HCT116 (cell line): ENCODE measurements at regions not wholly inside any gene's neighbourhood (a gene's known extent, or its start where the extent isn't known, plus 50 kb on each side); places are given as distances from the start of the nearest gene placed in this dataset.

Experiments
- ATAC-seq: fragments of 200-7000 bp; cut with Tn5 transposase; 2 replicates; pipeline ENCODE4 v1.9.1; 2020; ENCODE audit warnings: mild to moderate bottlenecking, moderate library complexity
- BruUV-seq: library from RNA; stranded (reverse); fragments of 400-500 nt; replicated peaks from 2 replicates; lab custom pipeline; 2021; lab: Mats Ljungman, UMichigan
- CTCF ChIA-PET: fragments of 300-600 bp; sonication (Branson Sonifier 250); formaldehyde crosslinking; loops from one replicate; lab custom pipeline; 2021; ENCODE audit warnings: antibody characterized with exemption; lab: Charles Lee
- POLR2A ChIA-PET: fragments of 300-600, 350-600 bp; sonication (Branson Sonifier 250); formaldehyde crosslinking; loops from one replicate; lab custom pipeline; 2021; ENCODE audit warnings: antibody characterized with exemption; lab: Charles Lee
- RAD21 ChIA-PET, 2 experiments: fragments of 300-600 bp; sonication (Branson Sonifier 250); formaldehyde crosslinking; loops; one replicate each; lab custom pipeline; 2023; ENCODE audit warnings: low total read pairs in 2 of 2; ENCODE audit not compliant: uncharacterized antibody in 2 of 2, unreplicated experiment in 2 of 2, low non-redundant PET in 1 of 2; lab: Charles Lee
- DNase-seq: peaks from one replicate; pipeline ENCODE4 v3.0.0-alpha.2; 2010; ENCODE audit warnings: low read depth, low spot score
- H2AFZ ChIP-seq: fragments of 200-600 bp; shearing (Covaris generic), sonication (generic); 2 replicates; pipeline ENCODE4 v1.6.1; 2017; ENCODE audit warnings: low read depth, mixed run types, mixed read lengths, antibody characterized with exemption, low read length; ENCODE audit not compliant: poor library complexity, severe bottlenecking
- H3K27ac ChIP-seq: 2 replicates; pipeline ENCODE4 v1.5.1; 2012; ENCODE audit warnings: low read depth, low read length
- H3K27me3 ChIP-seq: fragments of 200-600 bp; sonication (generic); 2 replicates; pipeline ENCODE4 v1.6.1; 2016; ENCODE audit warnings: mixed run types, low read length, mixed read lengths; ENCODE audit not compliant: insufficient read depth
- H3K36me3 ChIP-seq, 2 experiments: fragments of 200-500 bp in 1 of 2; fragments of 200-600 bp in 1 of 2; sonication (Bioruptor generic) in 1 of 2; sonication (generic) in 1 of 2; 2 replicates each; pipeline versions ENCODE4 v1.5.1 to v1.6.1; 2014 to 2016; ENCODE audit warnings: low read length in 2 of 2, inconsistent platforms in 1 of 2, mixed read lengths in 1 of 2, mixed run types in 1 of 2; ENCODE audit not compliant: insufficient read depth in 2 of 2, control insufficient read depth in 1 of 2
- H3K4me1 ChIP-seq, 2 experiments: fragments of 200-600 bp in 1 of 2; sonication (generic) in 1 of 2; 2 replicates each; pipeline versions ENCODE4 v1.5.1 to v1.6.1; 2012 to 2017; ENCODE audit warnings: low read length in 2 of 2, inconsistent platforms in 1 of 2, mild to moderate bottlenecking in 1 of 2, mixed read lengths in 1 of 2, mixed run types in 1 of 2, moderate library complexity in 1 of 2; ENCODE audit not compliant: insufficient read depth in 2 of 2, control insufficient read depth in 1 of 2
- H3K4me2 ChIP-seq: fragments of 200-600 bp; sonication (generic); 2 replicates; pipeline ENCODE4 v1.6.1; 2017; ENCODE audit warnings: mixed run types, low read length, mixed read lengths
- H3K4me3 ChIP-seq, 2 experiments: fragments of 200-600 bp in 1 of 2; sonication (generic) in 1 of 2; replicated peaks in 1 of 2; 2 replicates each; pipeline ENCODE4 v1.5.1; 2011 to 2016; ENCODE audit warnings: low read length in 2 of 2, control low read depth in 1 of 2, low read depth in 1 of 2, mild to moderate bottlenecking in 1 of 2, mixed read lengths in 1 of 2, mixed run types in 1 of 2
- H3K79me2 ChIP-seq: fragments of 200-600 bp; sonication (generic); 2 replicates; pipeline ENCODE4 v1.6.1; 2017; ENCODE audit warnings: mild to moderate bottlenecking, mixed run types, low read length, moderate library complexity, mixed read lengths; ENCODE audit not compliant: insufficient read depth
- H3K9ac ChIP-seq: fragments of 200-600 bp; sonication (generic); 2 replicates; pipeline ENCODE4 v1.6.1; 2016; ENCODE audit warnings: low read length, mixed read lengths
- H3K9me2 ChIP-seq: fragments of 200-600 bp; sonication (generic), shearing (Covaris generic); 2 replicates; pipeline ENCODE4 v1.6.1; 2017; ENCODE audit warnings: mixed run types, mild to moderate bottlenecking, moderate library complexity; ENCODE audit not compliant: insufficient read depth
- H3K9me3 ChIP-seq, 2 experiments: fragments of 200-500 bp in 1 of 2; fragments of 200-600 bp in 1 of 2; sonication (Bioruptor generic) in 1 of 2; sonication (generic) in 1 of 2; 2 replicates each; pipeline ENCODE4 v1.6.1; 2014 to 2017; ENCODE audit warnings: low read length in 2 of 2, mixed read lengths in 2 of 2, inconsistent platforms in 1 of 2, low read depth in 1 of 2, mild to moderate bottlenecking in 1 of 2, mixed run types in 1 of 2, moderate library complexity in 1 of 2; ENCODE audit not compliant: control insufficient read depth in 1 of 2, insufficient read depth in 1 of 2
- H4K20me1 ChIP-seq: fragments of 200-600 bp; sonication (generic), shearing (Covaris generic); 2 replicates; pipeline ENCODE4 v1.6.1; 2017; ENCODE audit warnings: mixed run types, mild to moderate bottlenecking, moderate library complexity; ENCODE audit not compliant: insufficient read depth
- ATF3 ChIP-seq: IDR thresholded peaks from 2 replicates; pipeline ENCODE4 v1.6.1; 2012
- CBX3 ChIP-seq: IDR thresholded peaks from 2 replicates; pipeline ENCODE4 v1.6.1; 2012; ENCODE audit warnings: low read depth
- CEBPB ChIP-seq: IDR thresholded peaks from 2 replicates; pipeline ENCODE4 v1.6.1; 2012; ENCODE audit warnings: low read depth
- CTCF ChIP-seq, 3 experiments: fragments of 200-600 bp in 1 of 3; sonication (generic) in 1 of 3; IDR thresholded peaks in 2 of 3; conservative IDR thresholded peaks in 1 of 3; 2 replicates each; pipeline ENCODE4 v1.5.1; 2012 to 2017; ENCODE audit warnings: low read depth in 2 of 3, low read length in 2 of 3, antibody characterized with exemption in 1 of 3, borderline replicate concordance in 1 of 3, control low read depth in 1 of 3, mild to moderate bottlenecking in 1 of 3, mixed read lengths in 1 of 3, mixed run types in 1 of 3, moderate library complexity in 1 of 3; ENCODE audit not compliant: insufficient read depth in 1 of 3
- EGR1 ChIP-seq: IDR thresholded peaks from 2 replicates; pipeline ENCODE4 v1.6.1; 2012; ENCODE audit warnings: low read depth
- EZH2 ChIP-seq: fragments of 200-600 bp; sonication (generic); IDR thresholded peaks from 2 replicates; pipeline ENCODE4 v1.6.1; 2017; ENCODE audit warnings: antibody characterized with exemption, mixed run types
- EZH2phosphoT487 ChIP-seq: fragments of 200-600 bp; IDR thresholded peaks from 2 replicates; pipeline ENCODE4 v1.6.1; 2018; ENCODE audit warnings: antibody characterized with exemption, borderline replicate concordance
- JUND ChIP-seq: IDR thresholded peaks from 2 replicates; pipeline ENCODE4 v1.6.1; 2012
- MAX ChIP-seq: IDR thresholded peaks from 2 replicates; pipeline ENCODE4 v1.6.1; 2012
- POLR2A ChIP-seq: IDR thresholded peaks from 2 replicates; pipeline ENCODE4 v1.7.0; 2011; ENCODE audit warnings: borderline replicate concordance; ENCODE audit not compliant: insufficient read depth, insufficient read length; ENCODE audit errors: extremely low read depth
- POLR2AphosphoS5 ChIP-seq: IDR thresholded peaks from 2 replicates; pipeline ENCODE4 v1.6.1; 2011; ENCODE audit warnings: mild to moderate bottlenecking, low read depth, low read length, moderate library complexity
- RAD21 ChIP-seq: IDR thresholded peaks from 2 replicates; pipeline ENCODE4 v1.6.1; 2012; ENCODE audit warnings: low read depth, mild to moderate bottlenecking
- REST ChIP-seq: IDR thresholded peaks from 2 replicates; pipeline ENCODE4 v1.6.1; 2012; ENCODE audit warnings: low read depth
- SP1 ChIP-seq: IDR thresholded peaks from 2 replicates; pipeline ENCODE4 v1.6.1; 2012; ENCODE audit warnings: low read depth
- SRF ChIP-seq: IDR thresholded peaks from 2 replicates; pipeline ENCODE4 v1.6.1; 2012; ENCODE audit warnings: low read depth
- TCF7L2 ChIP-seq: IDR thresholded peaks from 2 replicates; pipeline ENCODE4 v1.7.0; 2011; ENCODE audit warnings: borderline replicate concordance, inconsistent platforms; ENCODE audit not compliant: insufficient read depth, insufficient read length; ENCODE audit errors: extremely low read depth
- ZFX ChIP-seq: fragments of 450-650 bp; IDR thresholded peaks from 2 replicates; pipeline ENCODE4 v1.6.1; 2017
- ZNF274 ChIP-seq: fragments of 200-500 bp; sonication (Bioruptor generic); IDR thresholded peaks from 2 replicates; pipeline ENCODE4 v1.6.1; 2014; ENCODE audit warnings: mild to moderate bottlenecking, low read depth, low read length, inconsistent platforms
- intact Hi-C: fragments of 100-400 bp; cut with micrococcal nuclease; formaldehyde crosslinking; loops from 2 replicates; pipeline ENCODE4 v1.10.0; 2022

- CTCF ChIA-PET = no interaction called here
- Histone ChIP-seq H3K4me3 (no peak overlapping the region), H3K9me3 (peaks cover 0 to 11% of the 10 kb centered on the region in 2 experiments; a peak in 1 of 4 replicates), H3K36me3 (no peaks in the 10 kb centered on the region), H2AFZ (no peak overlapping the region), H3K4me2 (no peak overlapping the region), H3K4me1 (no peaks in the 10 kb centered on the region), H3K79me2 (no peaks in the 10 kb centered on the region), H3K27ac (no peak overlapping the region), H3K9ac (no peak overlapping the region), H3K9me2 (no peaks in the 10 kb centered on the region), H3K27me3 (no peaks in the 10 kb centered on the region), H4K20me1 (no peaks in the 10 kb centered on the region)
- RAD21 ChIA-PET = no interaction called here
- ATAC-seq (no peak), DNase-seq (no peak)
- no TSS peak for BruUV-seq
- intact Hi-C loops = no loop called here
- POLR2A ChIA-PET = no interaction called here
- TF ChIP-seq ZNF274 = no peak
- no peak for TF ChIP-seq ATF3
- TF ChIP-seq POLR2A = no peak
- no peak for TF ChIP-seq CEBPB
- no peak for TF ChIP-seq ZFX
- no peak for TF ChIP-seq EZH2
Observed at GRCh38 chr13:59340151-59340550, 823.6 kb downstream of the DIAPH3 start.

- H3K27me3 ChIP-seq = no peaks in the 10 kb centered on the region
- no peaks in the 10 kb centered on the region for H3K9me2 ChIP-seq
- BruUV-seq = no TSS peak
- H3K4me2 ChIP-seq = no peak overlapping the region
- ChIA-PET POLR2A (no interaction called here), RAD21 (no interaction called here), CTCF (no interaction called here)
- no peaks in the 10 kb centered on the region for H3K79me2 ChIP-seq
- no peaks in the 10 kb centered on the region for H3K36me3 ChIP-seq
- ATAC-seq (no peak), DNase-seq (no peak)
- no peak overlapping the region for H2AFZ ChIP-seq
- H3K9me3 ChIP-seq = peaks cover 0 to 11% of the 10 kb centered on the region in 2 experiments; a peak in 1 of 4 replicates
- no peak overlapping the region for H3K4me3 ChIP-seq
- no peak overlapping the region for H3K27ac ChIP-seq
- no peak overlapping the region for H3K9ac ChIP-seq
- H3K4me1 ChIP-seq = no peaks in the 10 kb centered on the region
- H4K20me1 ChIP-seq = no peaks in the 10 kb centered on the region
- intact Hi-C loops = no loop called here
- no peak for TF ChIP-seq EZH2phosphoT487
- no peak for TF ChIP-seq POLR2A
- TF ChIP-seq JUND = no peak
- no peak for TF ChIP-seq POLR2AphosphoS5
- TF ChIP-seq SRF = no peak
- no peak for TF ChIP-seq CTCF (IDR thresholded peaks at IDR 0.05 in 2 of 3, conservative IDR thresholded peaks at IDR 0.05 in 1 of 3; ENCODE audit: borderline replicate concordance in 1 of 3, insufficient read depth in 1 of 3, low read depth in 2 of 3, low read length in 2 of 3)
- TF ChIP-seq RAD21 = no peak
- TF ChIP-seq SP1 = no peak
- no peak for TF ChIP-seq CBX3
- no peak for TF ChIP-seq REST
- TF ChIP-seq MAX = no peak
- TF ChIP-seq TCF7L2 = no peak
- TF ChIP-seq EGR1 = no peak
Observed at GRCh38 chr13:59340581-59340980, 823.1 kb downstream of the DIAPH3 start.
